ENCODE measurements at regions not wholly inside any gene's neighbourhood (a gene's known extent, or its start where the extent isn't known, plus 50 kb on each side); places are given as distances from the start of the nearest gene placed in this dataset.

- TF ChIP-seq SIN3A (IDR thresholded peaks at IDR 0.05; ENCODE audit: borderline replicate concordance, insufficient read depth, low read depth, low read length) (no peak), CTCF (IDR thresholded peaks at IDR 0.05) (no peak)
These were observed 483.7 kb downstream of the FLRT2 start for GRCh38 chr14:86013641-86014040.

Measured in Panc1 (cell line).